SIG-M5 (cell line): ENCODE measurements at regions not wholly inside any gene's neighbourhood (a gene's known extent, or its start where the extent isn't known, plus 50 kb on each side); places are given as distances from the start of the nearest gene placed in this dataset.
"Not testable (repeated sequence)": the region's sequence is repeated elsewhere in the genome, so short reads cannot be mapped to it uniquely, and the experiment has no call there.

Experiments
- DNase-seq: peaks from one replicate; lab custom pipeline; 2025; lab: John Stamatoyannopoulos, UW

GRCh38 chr2:180695586-180696401 is 284.6 kb upstream of the UBE2E3 start:
- no peak for DNase-seq

- DNase-seq, result no peak
Measured at GRCh38 chr2:180694445-180695421, 285.7 kb upstream of the UBE2E3 start.

- DNase-seq, result no peak
Measured at GRCh38 chr2:180692322-180692721, 288.1 kb upstream of the UBE2E3 start.

- not testable (repeated sequence) for DNase-seq
Measured at GRCh38 chr2:180691855-180692223, 288.6 kb upstream of the UBE2E3 start.

GRCh38 chr2:180691186-180691854 is 289.1 kb upstream of the UBE2E3 start:
- not testable (repeated sequence) for DNase-seq

- no peak for DNase-seq
Measured at GRCh38 chr2:180690611-180691010, 289.8 kb upstream of the UBE2E3 start.

- no peak for DNase-seq
Measured at GRCh38 chr2:180682871-180683270, 297.5 kb upstream of the UBE2E3 start.

GRCh38 chr2:180679693-180680092 is 300.7 kb upstream of the UBE2E3 start:
- no peak for DNase-seq

GRCh38 chr2:180678625-180678972 is 301.8 kb upstream of the UBE2E3 start:
- DNase-seq, result no peak

- DNase-seq, result no peak
Measured at GRCh38 chr2:180677930-180678624, 302.3 kb upstream of the UBE2E3 start.

- DNase-seq, result no peak
Measured at GRCh38 chr2:180677200-180677599, 303.2 kb upstream of the UBE2E3 start.

- DNase-seq, result no peak
Measured at GRCh38 chr2:180676520-180677025, 303.8 kb upstream of the UBE2E3 start.

GRCh38 chr2:180675170-180675569 is 305.2 kb upstream of the UBE2E3 start:
- DNase-seq, result no peak

- no peak for DNase-seq
Measured at GRCh38 chr2:180672377-180672776, 308.0 kb upstream of the UBE2E3 start.

GRCh38 chr2:180670302-180671003 is 310.0 kb upstream of the UBE2E3 start:
- no peak for DNase-seq

GRCh38 chr2:180669016-180669415 is 311.4 kb upstream of the UBE2E3 start:
- no peak for DNase-seq

GRCh38 chr2:180664507-180664906 is 315.9 kb upstream of the UBE2E3 start:
- DNase-seq, result no peak

- no peak for DNase-seq
Measured at GRCh38 chr2:180662941-180663471, 317.4 kb upstream of the UBE2E3 start.

- DNase-seq, result no peak
Measured at GRCh38 chr2:180662521-180662920, 317.9 kb upstream of the UBE2E3 start.

- DNase-seq, result no peak
Measured at GRCh38 chr2:180661686-180662030, 318.7 kb upstream of the UBE2E3 start.
